ENCODE measurements at regions not wholly inside any gene's neighbourhood (a gene's known extent, or its start where the extent isn't known, plus 50 kb on each side); places are given as distances from the start of the nearest gene placed in this dataset.

DNA sequence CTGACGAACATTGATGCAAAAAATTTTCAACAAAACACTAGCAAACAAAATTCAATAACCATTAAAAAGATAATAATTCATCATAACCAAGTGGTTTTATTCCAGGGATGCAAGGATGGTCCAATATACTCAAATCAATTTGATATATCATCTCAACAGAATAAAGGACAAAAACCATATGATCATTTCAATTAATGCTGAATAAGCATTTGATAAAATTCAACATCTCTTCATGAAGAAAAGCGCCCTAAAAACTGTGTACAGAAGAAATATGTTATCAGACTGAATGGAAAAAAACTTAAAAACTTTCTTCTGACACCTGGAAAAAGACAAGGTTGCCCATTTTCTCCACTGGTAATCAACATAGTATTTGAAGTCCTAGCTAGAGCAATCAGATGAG, 720.3 kb upstream of the RGMB start:
- TF ChIP-seq, protein P1, sequence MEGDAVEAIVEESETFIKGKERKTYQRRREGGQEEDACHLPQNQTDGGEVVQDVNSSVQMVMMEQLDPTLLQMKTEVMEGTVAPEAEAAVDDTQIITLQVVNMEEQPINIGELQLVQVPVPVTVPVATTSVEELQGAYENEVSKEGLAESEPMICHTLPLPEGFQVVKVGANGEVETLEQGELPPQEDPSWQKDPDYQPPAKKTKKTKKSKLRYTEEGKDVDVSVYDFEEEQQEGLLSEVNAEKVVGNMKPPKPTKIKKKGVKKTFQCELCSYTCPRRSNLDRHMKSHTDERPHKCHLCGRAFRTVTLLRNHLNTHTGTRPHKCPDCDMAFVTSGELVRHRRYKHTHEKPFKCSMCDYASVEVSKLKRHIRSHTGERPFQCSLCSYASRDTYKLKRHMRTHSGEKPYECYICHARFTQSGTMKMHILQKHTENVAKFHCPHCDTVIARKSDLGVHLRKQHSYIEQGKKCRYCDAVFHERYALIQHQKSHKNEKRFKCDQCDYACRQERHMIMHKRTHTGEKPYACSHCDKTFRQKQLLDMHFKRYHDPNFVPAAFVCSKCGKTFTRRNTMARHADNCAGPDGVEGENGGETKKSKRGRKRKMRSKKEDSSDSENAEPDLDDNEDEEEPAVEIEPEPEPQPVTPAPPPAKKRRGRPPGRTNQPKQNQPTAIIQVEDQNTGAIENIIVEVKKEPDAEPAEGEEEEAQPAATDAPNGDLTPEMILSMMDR (IDR thresholded peaks at IDR 0.05): no peak
- TF ChIP-seq, protein P2, sequence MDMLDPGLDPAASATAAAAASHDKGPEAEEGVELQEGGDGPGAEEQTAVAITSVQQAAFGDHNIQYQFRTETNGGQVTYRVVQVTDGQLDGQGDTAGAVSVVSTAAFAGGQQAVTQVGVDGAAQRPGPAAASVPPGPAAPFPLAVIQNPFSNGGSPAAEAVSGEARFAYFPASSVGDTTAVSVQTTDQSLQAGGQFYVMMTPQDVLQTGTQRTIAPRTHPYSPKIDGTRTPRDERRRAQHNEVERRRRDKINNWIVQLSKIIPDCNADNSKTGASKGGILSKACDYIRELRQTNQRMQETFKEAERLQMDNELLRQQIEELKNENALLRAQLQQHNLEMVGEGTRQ (CRISPR knock-in tag; IDR thresholded peaks at IDR 0.05): no peak
- no peak for TF ChIP-seq ZNF317 (CRISPR knock-in tag; IDR thresholded peaks at IDR 0.05; ENCODE audit: borderline replicate concordance, low read depth)
- TF ChIP-seq, protein P3, sequence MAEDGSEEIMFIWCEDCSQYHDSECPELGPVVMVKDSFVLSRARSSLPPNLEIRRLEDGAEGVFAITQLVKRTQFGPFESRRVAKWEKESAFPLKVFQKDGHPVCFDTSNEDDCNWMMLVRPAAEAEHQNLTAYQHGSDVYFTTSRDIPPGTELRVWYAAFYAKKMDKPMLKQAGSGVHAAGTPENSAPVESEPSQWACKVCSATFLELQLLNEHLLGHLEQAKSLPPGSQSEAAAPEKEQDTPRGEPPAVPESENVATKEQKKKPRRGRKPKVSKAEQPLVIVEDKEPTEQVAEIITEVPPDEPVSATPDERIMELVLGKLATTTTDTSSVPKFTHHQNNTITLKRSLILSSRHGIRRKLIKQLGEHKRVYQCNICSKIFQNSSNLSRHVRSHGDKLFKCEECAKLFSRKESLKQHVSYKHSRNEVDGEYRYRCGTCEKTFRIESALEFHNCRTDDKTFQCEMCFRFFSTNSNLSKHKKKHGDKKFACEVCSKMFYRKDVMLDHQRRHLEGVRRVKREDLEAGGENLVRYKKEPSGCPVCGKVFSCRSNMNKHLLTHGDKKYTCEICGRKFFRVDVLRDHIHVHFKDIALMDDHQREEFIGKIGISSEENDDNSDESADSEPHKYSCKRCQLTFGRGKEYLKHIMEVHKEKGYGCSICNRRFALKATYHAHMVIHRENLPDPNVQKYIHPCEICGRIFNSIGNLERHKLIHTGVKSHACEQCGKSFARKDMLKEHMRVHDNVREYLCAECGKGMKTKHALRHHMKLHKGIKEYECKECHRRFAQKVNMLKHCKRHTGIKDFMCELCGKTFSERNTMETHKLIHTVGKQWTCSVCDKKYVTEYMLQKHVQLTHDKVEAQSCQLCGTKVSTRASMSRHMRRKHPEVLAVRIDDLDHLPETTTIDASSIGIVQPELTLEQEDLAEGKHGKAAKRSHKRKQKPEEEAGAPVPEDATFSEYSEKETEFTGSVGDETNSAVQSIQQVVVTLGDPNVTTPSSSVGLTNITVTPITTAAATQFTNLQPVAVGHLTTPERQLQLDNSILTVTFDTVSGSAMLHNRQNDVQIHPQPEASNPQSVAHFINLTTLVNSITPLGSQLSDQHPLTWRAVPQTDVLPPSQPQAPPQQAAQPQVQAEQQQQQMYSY (CRISPR knock-in tag; IDR thresholded peaks at IDR 0.05): no peak
- no peak for TF ChIP-seq SP1 (CRISPR knock-in tag; conservative IDR thresholded peaks at IDR 0.05)
- no peak for TF ChIP-seq ELF4 (CRISPR knock-in tag; IDR thresholded peaks at IDR 0.05; ENCODE audit: low read depth)
- TF ChIP-seq HMGA2 (CRISPR knock-in tag; IDR thresholded peaks at IDR 0.05): no peak
- TF ChIP-seq ZBTB21 (CRISPR knock-in tag; IDR thresholded peaks at IDR 0.05; ENCODE audit: borderline replicate concordance): no peak
- TF ChIP-seq ZNF121 (CRISPR knock-in tag; IDR thresholded peaks at IDR 0.05): no peak
- TF ChIP-seq FOXK1 (CRISPR knock-in tag; IDR thresholded peaks at IDR 0.05): no peak

All from WTC11 (cell line).